Stimulated activated CD4-positive, alpha-beta T cell treated with anti-CD3 and anti-CD28 coated beads, Interleukin-4, amount 100 ng/mL, for 48 hours (primary cell): ENCODE measurements at regions not wholly inside any gene's neighbourhood (a gene's known extent, or its start where the extent isn't known, plus 50 kb on each side); places are given as distances from the start of the nearest gene placed in this dataset.

Source experiments
- DNase-seq, 2 donors: peaks; one replicate each; pipeline ENCODE4 v3.0.0-alpha.2; 2020; ENCODE audit warnings: low read depth in 2 of 2

GRCh38 chr21:38930853-38931252 is 125.1 kb downstream of the ETS2 start:
- DNase-seq: no peak

- no peak for DNase-seq
Measured at GRCh38 chr21:38930066-38930465, 124.3 kb downstream of the ETS2 start.

GRCh38 chr21:38929652-38930051 is 123.9 kb downstream of the ETS2 start:
- no peak for DNase-seq

DNA sequence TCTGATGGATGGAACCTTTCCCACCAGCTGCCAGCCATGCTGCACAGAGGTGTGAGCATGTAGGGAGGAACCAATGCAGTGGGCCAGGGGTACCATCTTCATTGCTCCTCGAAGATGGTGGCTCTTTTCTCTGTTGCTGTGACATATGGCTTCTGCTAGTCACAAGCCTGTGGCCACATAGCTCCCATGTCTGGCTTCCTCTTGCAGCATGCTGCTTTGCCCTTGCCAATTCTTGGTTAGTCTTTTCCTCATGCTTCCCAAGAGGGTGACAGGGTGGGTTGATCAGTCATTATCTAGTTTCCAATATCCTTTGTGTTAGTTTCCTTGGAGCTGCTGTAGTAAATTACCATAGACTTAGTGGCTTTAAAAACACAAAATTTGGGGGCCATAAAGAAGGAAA is 123.4 kb downstream of the ETS2 start:
- DNase-seq: no peak

DNA sequence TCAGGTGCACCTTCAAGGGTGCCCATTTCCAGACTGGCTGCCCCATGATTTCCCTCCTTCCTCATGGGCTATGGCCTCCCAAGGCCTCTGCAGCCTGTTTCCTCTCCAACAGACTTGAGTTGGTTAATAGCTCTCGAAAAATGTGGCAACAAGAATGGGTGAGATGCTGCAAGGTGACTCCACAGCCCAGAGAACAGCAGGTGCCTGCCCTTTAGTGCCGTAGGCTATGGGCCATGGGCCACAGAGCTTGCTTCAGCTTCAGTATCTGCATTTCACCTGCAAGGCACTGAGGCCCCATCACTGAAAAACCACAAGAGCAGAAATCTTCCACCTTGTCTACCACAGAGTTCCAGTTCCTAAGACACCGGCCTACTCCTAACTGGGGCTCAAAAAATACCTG is 122.0 kb downstream of the ETS2 start:
- no peak for DNase-seq

- DNase-seq: no peak
Measured at GRCh38 chr21:38925923-38926322, 120.2 kb downstream of the ETS2 start.

DNA sequence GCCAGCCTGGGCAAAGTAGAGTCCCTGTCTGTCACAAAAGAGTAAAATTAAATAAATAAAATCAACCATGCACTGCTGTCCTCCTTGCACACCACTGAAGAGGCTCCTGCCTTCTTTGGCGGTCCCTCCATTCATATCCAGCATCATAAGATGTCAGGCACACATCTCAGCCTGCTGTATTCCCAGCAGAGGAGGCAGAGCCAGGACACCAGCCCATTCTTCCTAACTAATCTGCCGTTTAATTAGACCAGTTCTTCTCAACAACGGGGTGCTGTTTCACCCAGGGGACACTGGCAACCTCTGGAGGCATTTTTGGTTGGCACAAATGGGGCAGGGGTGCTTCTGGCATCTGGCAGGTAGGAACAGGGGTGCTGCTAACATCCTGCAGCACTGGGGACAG is 119.7 kb downstream of the ETS2 start:
- no peak for DNase-seq

DNA sequence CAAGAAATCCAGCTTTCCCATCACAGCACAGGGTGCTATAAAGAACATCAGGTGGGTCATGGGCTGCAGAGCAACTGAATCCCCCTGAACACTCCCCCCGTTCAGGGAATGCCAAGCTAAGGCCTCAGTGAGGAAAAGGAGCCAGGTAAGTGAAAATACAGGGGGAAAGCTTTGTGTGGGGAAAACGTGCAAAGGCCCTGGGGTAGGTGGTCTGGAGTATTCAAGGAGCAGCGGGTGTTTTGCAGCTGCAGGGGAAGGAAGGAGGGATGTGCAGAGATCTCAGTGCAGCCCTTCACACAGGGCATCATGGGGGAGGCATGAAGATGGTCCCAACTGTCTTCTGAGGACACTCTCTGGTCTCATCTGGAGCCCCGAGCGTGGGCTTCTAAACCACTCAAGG is 119.2 kb downstream of the ETS2 start:
- no peak for DNase-seq

DNA sequence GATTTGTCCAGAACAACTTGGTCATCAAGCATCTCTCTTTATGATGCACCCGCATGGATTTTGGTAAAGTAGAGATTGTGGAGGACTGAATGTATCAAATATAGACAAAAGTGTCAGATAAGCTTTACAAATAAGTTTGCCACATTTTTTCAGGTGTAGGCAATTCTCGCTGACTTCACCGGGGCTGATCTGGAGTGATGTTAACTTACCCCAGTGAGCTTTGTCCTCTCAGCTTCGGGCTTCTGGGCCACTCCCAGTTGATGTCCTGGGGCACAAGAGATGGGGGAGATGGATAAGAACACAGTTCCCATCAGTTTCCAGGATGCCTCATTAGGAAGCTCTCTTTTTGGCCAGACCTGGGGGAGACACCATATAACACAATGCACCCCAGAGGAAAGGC is 117.7 kb downstream of the ETS2 start:
- DNase-seq: no peak

GRCh38 chr21:38922474-38923235 is 116.9 kb downstream of the ETS2 start:
- no peak for DNase-seq

- DNase-seq: no peak
Measured at GRCh38 chr21:38921511-38922251, 116.0 kb downstream of the ETS2 start.

- DNase-seq: no peak
Measured at GRCh38 chr21:38920631-38921398, 115.1 kb downstream of the ETS2 start.

DNA sequence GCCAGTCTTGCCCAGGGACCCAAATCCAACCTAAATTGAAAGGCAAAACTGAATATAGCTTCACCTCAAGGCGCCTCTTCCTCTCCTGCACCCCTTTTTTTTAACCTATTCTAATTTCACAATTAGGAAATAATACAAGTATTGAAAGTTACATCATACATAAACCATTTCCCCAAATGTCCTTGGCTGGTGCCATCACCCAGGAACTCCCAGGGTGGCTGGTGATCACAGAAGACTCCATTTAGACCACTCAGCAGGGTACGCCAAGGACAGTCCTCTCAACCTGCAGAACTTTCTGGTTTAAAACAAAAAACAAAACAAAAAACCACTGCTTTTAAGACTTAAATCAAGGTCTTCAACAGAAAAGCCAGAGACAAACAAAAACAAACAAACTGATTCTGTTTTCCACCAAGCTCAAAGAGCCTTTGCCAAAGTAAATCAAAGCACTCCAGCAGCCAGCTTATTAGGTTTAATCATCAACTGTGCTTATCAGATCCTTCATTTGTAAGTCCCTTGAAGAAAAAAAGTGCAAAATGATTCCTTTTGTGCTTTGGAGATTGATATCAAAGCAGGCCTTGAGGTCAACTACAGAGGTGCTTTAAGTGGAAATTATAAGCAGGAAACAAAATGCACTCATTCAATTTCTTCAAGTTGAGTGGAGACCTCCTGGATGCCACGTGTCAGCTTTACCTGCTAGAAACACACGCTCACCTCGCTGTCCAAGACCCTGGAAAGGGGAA is 113.0 kb downstream of the ETS2 start:
- DNase-seq: no peak

GRCh38 chr21:38917043-38917774 is 111.5 kb downstream of the ETS2 start:
- DNase-seq: no peak

DNA sequence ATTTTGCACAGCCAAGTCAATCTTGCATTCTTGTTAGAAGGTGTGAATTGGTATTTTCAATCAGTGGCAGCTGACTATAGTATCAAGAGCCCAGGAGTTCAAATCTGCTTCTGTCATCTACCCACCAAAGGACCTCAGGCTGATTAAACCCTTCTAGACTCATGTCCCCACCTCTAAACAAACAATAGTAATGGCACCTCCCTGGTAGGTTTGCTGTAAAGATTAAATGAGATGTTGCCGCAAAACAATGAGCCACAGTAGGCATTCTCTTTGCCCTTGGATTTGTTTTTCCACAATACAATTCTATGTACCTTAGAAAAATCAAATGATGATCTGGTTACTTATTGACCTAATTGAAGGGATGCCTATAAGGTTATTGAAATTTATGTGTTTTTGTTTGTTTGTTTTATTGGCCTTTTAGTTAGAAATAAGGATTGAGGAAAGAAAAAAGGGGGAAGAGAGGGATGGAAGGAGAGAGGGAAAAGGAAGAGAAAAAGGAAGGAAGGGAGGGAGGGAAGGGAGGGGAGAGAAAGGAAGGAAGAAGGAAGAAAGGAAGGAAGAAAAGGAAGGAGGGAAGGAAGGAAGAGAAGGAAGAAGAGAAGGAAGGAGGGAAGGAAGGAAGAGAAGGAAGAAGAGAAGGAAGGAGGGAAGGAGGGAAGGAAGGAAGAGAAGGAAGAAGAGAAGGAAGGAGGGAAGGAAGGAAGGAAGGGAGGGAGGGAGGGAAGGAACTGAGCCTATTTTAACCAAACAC is 110.7 kb downstream of the ETS2 start:
- no peak for DNase-seq

GRCh38 chr21:38915546-38915945 is 109.8 kb downstream of the ETS2 start:
- no peak for DNase-seq

DNA sequence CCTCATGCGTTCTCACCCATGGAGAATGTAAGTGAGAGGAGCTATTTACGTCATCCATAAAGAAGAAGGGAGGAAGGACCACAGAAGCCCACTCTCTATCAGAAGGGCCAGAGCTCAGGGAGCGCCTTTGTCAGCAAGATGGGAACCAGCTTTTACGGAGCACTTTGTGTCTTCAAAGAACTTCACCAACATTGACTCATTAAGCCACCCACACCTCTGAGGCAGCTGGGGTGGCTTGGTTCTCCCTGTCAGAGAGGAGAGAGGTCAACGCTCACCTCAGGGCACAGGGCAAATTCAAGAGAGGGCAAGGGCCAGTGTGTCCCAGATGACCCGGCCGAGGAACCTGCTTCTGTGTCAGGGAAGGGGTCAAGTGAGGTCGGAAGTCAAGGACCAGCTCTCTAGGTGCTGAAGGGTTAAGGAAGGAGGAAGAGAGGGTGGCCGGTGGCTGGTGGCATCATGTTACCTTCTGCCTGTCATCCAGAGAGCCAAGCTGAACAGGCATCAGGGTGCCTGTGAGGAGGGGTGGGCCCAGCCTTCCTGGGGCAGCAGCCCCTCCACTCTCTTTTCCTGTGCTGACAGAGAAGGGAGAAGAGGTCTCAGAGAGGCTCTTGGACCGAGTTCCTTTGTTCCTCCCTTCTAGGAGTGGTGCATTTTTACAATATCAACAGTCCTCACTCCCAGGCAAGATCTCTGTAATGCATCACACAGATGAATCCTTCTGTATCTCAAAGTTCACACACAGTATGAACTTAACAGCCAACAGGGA is 109.0 kb downstream of the ETS2 start:
- DNase-seq: no peak

DNA sequence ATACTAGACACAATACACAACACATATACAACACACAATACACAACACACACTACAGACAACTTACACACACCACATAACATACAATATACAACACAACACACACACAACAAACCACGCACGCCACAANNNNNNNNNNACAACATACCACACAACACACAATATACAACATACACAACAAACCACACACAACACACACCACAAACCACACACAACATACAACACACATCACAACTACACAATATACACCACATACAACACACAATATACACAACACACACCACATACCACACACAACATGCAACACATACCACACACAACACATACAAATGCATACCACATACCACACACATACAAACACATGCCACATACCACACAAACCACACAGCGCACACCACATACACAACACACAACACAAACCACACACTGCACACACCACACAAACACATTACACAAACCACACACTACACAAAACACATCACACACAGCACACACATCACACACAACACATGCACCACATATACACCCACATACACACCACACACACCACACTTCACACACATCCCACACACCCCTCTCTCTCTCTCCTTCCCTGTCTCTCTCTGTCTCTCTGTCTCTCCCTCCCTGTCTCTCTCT is 108.3 kb downstream of the ETS2 start:
- DNase-seq: no peak
